ENCODE measurements at regions not wholly inside any gene's neighbourhood (a gene's known extent, or its start where the extent isn't known, plus 50 kb on each side); places are given as distances from the start of the nearest gene placed in this dataset.

DNA sequence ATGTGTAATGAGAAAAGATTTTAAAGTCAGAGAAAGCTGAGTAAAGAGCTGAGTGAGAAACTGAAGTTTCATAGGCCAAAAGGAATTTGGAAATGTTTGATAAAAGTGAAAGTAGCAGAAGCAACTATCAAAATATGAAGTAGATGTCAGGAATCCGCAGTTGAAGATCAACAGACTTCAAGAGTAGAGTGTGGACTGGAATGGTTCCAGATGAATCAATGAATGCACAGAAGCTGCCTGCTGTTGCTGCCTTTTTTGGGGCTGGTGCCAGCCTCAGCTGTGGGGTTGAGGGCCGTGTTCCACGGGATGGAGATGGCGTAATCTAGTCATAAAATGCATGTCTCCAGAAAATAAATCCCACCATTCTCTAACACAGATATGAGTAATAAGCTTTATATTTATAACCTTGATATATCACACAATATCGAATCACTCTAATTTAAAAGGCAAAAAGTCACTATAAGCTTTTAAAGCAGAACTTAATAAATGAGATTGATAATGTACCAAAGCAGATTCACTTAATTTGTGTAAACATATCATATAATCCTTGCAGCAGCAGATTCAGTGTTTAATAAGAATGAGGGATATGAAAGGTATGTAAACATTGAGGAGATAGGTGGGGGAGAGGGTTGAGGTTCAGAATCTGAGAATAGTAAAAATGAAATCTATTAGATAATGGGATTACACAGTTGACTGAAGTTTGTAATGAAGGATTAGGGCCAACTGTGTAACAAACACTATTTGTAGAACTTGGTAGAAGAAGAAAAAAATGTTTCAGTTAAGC, 652.3 kb upstream of the FTMT start:
- Histone ChIP-seq H3K27me3 (replicated peaks) (no peaks in the 10 kb centered on the region), H3K4me1 (replicated peaks) (no peaks in the 10 kb centered on the region), H3K4me3 (no peak overlapping the region), H3K9me3 (replicated peaks) (no peaks in the 10 kb centered on the region), H3K27ac (no peak overlapping the region), H3K36me3 (no peaks in the 10 kb centered on the region)
- no peak for DNase-seq (ENCODE audit: low read depth in 1 of 2, low spot score in 2 of 2)

DNA sequence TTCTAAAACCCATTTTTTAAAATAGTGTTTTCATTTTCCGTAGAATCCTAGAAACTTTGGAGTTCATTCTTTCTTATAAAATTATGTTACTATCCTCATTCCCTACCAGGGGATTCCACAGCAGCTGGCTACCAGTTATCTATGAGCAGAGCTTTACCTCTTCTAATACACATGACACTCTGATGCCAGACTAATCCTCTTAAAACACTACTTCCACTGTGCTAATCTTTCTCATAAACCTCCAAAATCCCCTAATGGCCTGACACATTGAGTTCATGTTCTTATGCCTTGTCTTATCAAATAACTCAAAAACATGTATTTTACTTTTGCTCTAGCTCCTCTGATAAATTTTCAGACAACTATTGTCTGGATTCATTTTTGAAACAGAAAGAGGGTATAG, 633.6 kb upstream of the FTMT start:
- no peaks in the 10 kb centered on the region for H3K9me3 ChIP-seq (replicated peaks)
- no peaks in the 10 kb centered on the region for H3K4me1 ChIP-seq (replicated peaks)
- H3K36me3 ChIP-seq = no peaks in the 10 kb centered on the region
- H3K27ac ChIP-seq = no peak overlapping the region
- H3K4me3 ChIP-seq = no peak overlapping the region
- DNase-seq (ENCODE audit: low read depth in 1 of 2, low spot score in 2 of 2) = no peak
- no peaks in the 10 kb centered on the region for H3K27me3 ChIP-seq (replicated peaks)

DNA sequence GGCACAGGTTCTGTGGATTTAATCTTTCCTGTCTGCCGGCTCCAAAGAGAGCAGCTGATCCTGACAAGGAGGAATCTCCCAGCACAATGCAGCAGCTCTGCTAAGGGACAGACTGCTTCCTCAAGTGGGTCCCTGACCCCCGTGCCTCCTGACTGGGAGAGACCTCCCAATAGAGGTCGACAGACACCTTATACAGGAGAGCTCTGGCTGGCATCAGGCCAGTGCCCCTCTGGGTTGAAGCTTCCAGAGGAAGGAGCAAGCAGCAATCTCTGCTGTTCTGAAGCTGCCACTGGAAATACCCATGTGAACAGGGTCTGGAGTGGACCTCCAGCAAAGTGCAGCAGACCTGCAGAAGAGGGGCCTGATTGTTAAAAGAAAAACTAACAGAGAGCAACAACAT, 630.2 kb upstream of the FTMT start:
- Histone ChIP-seq H3K27me3 (replicated peaks) (no peaks in the 10 kb centered on the region), H3K36me3 (no peaks in the 10 kb centered on the region), H3K4me3 (no peak overlapping the region), H3K4me1 (replicated peaks) (no peaks in the 10 kb centered on the region), H3K27ac (no peak overlapping the region), H3K9me3 (replicated peaks) (no peaks in the 10 kb centered on the region; the same call in 1 of the 2 replicates)
- DNase-seq (ENCODE audit: low read depth in 1 of 2, low spot score in 2 of 2) = no peak

DNA sequence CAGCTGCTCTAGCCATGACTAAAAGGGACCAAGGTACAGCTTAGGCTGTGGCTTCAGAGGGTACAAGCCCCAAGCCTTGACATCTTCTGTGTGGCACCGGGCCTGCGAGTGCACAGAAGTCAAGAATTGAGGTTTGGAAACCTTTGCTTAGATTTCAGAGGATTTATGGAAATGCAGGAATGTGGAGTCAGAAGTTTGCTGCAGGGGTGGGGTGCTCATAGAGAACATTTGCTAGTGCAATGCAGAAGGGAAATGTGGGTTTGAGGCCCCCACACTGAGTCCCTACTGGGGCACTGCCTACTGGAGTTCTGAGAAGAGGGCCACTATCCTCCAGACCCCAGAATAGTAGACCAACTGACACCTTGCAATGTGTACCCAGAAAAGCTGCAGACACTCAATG, 624.9 kb upstream of the FTMT start:
- Histone ChIP-seq H3K27ac (no peak overlapping the region), H3K36me3 (no peaks in the 10 kb centered on the region), H3K4me1 (replicated peaks) (no peaks in the 10 kb centered on the region), H3K4me3 (no peak overlapping the region), H3K9me3 (replicated peaks) (no peaks in the 10 kb centered on the region; the same call in none of the 2 replicates), H3K27me3 (replicated peaks) (no peaks in the 10 kb centered on the region)
- DNase-seq (ENCODE audit: low read depth in 1 of 2, low spot score in 2 of 2) = no peak

DNA sequence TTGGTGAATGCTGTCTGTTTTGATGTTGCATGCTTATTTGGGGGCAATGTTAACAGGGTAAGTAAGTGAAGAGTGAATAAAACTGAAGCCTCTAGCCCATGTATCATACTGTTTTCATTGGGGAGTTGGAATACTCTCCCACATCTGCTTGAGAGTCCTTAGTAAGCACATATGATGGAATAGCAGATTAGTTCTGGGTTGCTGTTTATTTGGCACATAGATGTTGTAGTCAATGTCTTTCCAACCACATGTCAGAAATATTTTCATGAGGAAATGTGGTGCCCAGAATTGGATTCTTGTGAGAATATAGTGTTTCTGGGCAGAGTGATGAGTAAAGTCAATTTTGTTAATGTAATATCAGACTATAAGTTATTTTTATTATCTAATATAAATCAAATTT, 611.7 kb upstream of the FTMT start:
- Histone ChIP-seq H3K4me1 (replicated peaks) (no peaks in the 10 kb centered on the region), H3K27ac (no peak overlapping the region), H3K27me3 (replicated peaks) (no peaks in the 10 kb centered on the region), H3K36me3 (no peaks in the 10 kb centered on the region), H3K4me3 (no peak overlapping the region), H3K9me3 (replicated peaks) (no peaks in the 10 kb centered on the region)
- no peak for DNase-seq (ENCODE audit: low read depth in 1 of 2, low spot score in 2 of 2)

DNA sequence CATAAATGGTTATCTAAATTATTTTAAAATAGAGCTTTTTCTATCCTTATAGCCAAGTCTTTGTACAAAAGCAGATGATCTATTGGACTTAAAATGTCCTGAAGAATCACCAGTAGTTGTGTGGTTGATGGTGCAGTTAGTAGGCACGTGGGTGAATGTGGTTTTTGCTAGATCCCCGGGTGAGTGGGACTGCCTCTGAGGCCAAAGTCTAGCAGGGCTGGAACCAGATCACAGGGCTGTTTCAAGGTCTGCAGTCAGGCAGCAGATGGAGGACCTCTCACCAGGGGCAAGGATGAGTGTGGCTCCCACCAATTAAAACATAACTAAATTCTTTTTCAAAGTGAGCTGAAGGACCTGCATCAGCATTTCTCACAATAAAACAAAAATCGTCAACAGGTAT, 604.7 kb upstream of the FTMT start:
- Histone ChIP-seq H3K9me3 (replicated peaks) (no peaks in the 10 kb centered on the region), H3K27ac (no peak overlapping the region), H3K27me3 (replicated peaks) (no peaks in the 10 kb centered on the region), H3K36me3 (no peaks in the 10 kb centered on the region), H3K4me3 (no peak overlapping the region), H3K4me1 (replicated peaks) (no peaks in the 10 kb centered on the region)
- DNase-seq (ENCODE audit: low read depth in 1 of 2, low spot score in 2 of 2) = no peak

DNA sequence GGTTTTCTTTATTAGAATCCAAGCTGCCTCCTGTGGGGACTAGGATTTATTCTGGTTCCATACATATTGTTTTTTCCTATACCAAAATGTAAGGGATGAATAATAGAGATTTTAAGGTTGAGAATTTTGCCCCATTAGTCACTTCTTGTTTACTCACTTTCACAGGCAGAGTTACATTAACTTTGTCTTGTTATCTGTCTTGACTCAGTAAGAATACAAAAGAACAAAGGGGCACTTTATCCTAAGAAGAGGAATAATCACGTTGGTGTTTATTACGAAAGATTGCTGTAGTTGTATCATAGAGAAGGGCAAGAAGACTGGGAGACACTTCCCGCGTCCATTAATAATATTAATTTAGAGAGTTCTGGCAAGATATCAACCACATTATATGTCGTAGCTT, 599.7 kb upstream of the FTMT start:
- Histone ChIP-seq H3K36me3 (no peaks in the 10 kb centered on the region), H3K4me1 (replicated peaks) (no peaks in the 10 kb centered on the region), H3K27ac (no peak overlapping the region), H3K4me3 (no peak overlapping the region), H3K27me3 (replicated peaks) (no peaks in the 10 kb centered on the region), H3K9me3 (replicated peaks) (no peaks in the 10 kb centered on the region)
- DNase-seq (ENCODE audit: low read depth in 1 of 2, low spot score in 2 of 2) = peak in 1 of 2 experiments; percentile 44

DNA sequence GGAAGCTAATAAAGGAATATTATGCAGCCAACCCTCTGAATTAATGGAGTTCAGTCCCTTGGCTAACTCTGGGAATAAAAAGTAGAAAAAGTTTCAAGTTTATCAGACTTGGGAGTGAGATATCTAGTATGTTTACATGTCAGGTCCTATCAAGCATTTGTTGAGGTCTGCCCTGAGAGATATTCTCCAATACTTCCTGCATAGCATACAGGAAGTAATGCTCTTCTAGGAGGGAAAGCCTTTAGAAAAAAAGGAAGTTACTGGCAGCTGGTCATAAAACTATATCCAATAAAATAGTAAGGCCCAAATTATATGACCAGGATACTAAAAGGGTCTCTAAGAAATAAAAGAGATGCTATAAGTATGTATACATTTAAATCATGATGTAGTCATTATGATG, 594.1 kb upstream of the FTMT start:
- Histone ChIP-seq H3K9me3 (replicated peaks) (no peaks in the 10 kb centered on the region), H3K27ac (no peak overlapping the region), H3K27me3 (replicated peaks) (no peaks in the 10 kb centered on the region), H3K36me3 (no peaks in the 10 kb centered on the region), H3K4me1 (replicated peaks) (no peaks in the 10 kb centered on the region), H3K4me3 (no peak overlapping the region)
- DNase-seq (ENCODE audit: low read depth in 1 of 2, low spot score in 2 of 2) = no peak

DNA sequence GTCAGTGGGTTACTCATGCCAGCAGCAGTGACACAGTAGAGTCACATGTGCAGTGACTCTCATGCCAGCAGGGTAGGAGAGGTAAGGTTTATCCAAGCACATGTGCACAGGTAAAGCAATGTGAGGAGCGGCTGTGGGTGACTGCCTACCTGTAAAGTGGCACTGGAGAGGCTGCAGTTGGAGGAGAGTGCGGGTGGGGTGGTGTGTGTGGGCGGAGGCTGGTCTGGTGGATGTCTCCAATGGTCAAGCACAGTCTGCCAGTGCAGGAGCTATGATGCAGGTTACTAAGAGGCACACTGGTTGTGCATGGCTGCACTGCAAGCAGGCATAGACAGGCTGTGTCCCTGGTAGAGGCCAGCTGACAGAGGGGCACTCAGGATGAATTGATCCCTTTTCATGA, 588.2 kb upstream of the FTMT start:
- Histone ChIP-seq H3K4me3 (no peak overlapping the region), H3K27me3 (replicated peaks) (no peaks in the 10 kb centered on the region), H3K9me3 (replicated peaks) (no peaks in the 10 kb centered on the region), H3K27ac (no peak overlapping the region), H3K4me1 (replicated peaks) (no peaks in the 10 kb centered on the region), H3K36me3 (no peaks in the 10 kb centered on the region)
- DNase-seq (ENCODE audit: low read depth in 1 of 2, low spot score in 2 of 2) = no peak

DNA sequence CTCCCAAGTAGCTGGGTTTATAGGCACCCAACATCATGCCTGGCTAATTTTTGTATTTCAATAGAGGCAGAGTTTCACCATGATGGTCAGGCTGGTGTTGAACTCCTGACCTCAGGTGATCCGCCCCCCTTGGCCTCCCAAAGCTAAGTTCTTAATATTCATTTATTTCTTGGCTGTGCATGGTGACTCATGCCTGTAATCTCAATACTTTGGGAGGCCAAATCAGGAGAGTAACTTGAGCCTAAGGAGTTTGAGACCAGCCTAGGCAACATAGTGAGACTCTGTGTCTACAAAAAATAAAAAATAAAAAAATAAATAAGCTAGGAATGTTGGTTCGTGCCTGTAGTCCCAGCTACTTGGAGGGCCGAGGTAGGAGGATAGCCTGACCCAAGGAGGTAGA, 587.1 kb upstream of the FTMT start:
- Histone ChIP-seq H3K4me1 (replicated peaks) (no peaks in the 10 kb centered on the region), H3K36me3 (no peaks in the 10 kb centered on the region), H3K4me3 (no peak overlapping the region), H3K27ac (no peak overlapping the region), H3K27me3 (replicated peaks) (no peaks in the 10 kb centered on the region), H3K9me3 (replicated peaks) (no peaks in the 10 kb centered on the region)
- no peak for DNase-seq (ENCODE audit: low read depth in 1 of 2, low spot score in 2 of 2)

DNA sequence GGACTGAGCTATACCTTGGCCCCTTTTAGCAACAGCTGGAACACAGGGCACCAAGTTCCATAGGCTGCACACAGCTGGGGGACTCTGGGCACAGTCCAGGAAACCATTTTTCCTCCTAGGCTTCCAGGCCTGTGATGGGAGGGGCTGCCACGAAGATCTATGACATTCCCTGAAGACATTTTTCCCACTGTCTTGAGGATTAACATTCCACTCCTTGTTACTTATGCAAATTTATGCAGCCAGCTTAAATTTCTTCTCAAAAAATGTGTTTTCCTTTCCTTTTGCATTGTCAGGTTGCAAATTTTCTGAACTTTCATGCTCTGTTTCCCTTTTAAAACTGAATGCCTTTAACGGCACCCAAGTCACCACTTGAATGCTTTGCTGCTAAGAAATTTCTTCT, 580.1 kb upstream of the FTMT start:
- no peak for DNase-seq (ENCODE audit: low read depth in 1 of 2, low spot score in 2 of 2)
- no peaks in the 10 kb centered on the region for H3K27me3 ChIP-seq (replicated peaks)
- no peak overlapping the region for H3K27ac ChIP-seq
- H3K4me1 ChIP-seq (replicated peaks) = peaks cover 15% of the 10 kb centered on the region
- no peaks in the 10 kb centered on the region for H3K36me3 ChIP-seq
- no peak overlapping the region for H3K4me3 ChIP-seq
- H3K9me3 ChIP-seq (replicated peaks) = no peaks in the 10 kb centered on the region

DNA sequence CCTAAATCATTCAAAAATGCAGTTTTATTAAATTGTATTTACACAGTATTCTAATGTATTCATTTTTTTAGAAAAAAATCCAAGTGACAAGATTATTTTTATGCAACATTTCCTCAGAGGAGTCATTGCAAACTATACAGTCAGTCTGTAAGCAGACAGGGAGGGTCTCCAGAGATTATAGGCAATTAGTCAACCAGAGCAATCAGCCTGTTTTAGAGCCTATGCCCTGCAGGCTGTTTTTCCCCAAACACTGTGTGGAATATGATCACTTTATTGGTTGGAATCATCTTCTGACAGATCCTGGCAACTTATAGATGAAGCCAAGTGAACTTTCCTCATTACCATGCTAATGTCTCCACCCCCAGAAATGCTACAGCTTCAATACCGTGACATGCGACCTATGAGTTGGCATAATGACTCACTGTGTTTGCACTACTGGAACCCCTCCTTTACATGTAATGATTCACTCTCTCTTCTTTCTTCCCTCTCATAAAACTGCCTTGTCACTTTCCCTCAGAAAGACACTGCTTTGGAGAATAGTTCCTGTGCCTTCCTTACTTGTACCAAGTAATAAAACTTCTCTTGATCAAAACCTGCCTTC, 577.7 kb upstream of the FTMT start:
- peak; percentile 72 to 84 for DNase-seq (ENCODE audit: low read depth in 1 of 2, low spot score in 2 of 2)
- peaks cover 15% of the 10 kb centered on the region for H3K4me1 ChIP-seq (replicated peaks)
- H3K9me3 ChIP-seq (replicated peaks) = no peaks in the 10 kb centered on the region
- H3K27me3 ChIP-seq (replicated peaks) = no peaks in the 10 kb centered on the region
- no peaks in the 10 kb centered on the region for H3K36me3 ChIP-seq
- H3K4me3 ChIP-seq = no peak overlapping the region
- peak overlapping the region; percentile 80 for H3K27ac ChIP-seq

DNA sequence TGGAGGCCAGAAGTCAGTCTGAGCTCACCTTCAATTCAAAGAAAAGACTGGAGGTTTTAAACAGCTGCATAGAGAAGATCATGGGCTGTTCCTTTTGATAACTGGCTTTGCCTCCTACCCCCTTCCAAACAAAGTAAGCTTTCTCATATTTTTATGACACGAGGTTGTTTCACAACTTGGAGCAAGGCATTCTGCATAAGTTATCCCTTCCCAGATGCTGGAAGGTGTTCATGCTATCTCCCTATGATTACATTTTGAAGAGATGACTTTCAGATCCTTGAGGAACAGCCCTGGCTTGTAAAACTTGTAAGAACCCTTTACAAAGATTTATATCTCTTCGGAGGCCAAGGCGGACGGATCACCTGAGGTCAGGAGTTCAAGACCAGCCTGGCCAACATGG, 571.9 kb upstream of the FTMT start:
- no peaks in the 10 kb centered on the region for H3K27me3 ChIP-seq (replicated peaks)
- peaks cover 1% of the 10 kb centered on the region for H3K4me1 ChIP-seq (replicated peaks)
- H3K27ac ChIP-seq = no peak overlapping the region
- DNase-seq (ENCODE audit: low read depth in 1 of 2, low spot score in 2 of 2) = no peak
- no peaks in the 10 kb centered on the region for H3K36me3 ChIP-seq
- no peak overlapping the region for H3K4me3 ChIP-seq
- no peaks in the 10 kb centered on the region for H3K9me3 ChIP-seq (replicated peaks)

DNA sequence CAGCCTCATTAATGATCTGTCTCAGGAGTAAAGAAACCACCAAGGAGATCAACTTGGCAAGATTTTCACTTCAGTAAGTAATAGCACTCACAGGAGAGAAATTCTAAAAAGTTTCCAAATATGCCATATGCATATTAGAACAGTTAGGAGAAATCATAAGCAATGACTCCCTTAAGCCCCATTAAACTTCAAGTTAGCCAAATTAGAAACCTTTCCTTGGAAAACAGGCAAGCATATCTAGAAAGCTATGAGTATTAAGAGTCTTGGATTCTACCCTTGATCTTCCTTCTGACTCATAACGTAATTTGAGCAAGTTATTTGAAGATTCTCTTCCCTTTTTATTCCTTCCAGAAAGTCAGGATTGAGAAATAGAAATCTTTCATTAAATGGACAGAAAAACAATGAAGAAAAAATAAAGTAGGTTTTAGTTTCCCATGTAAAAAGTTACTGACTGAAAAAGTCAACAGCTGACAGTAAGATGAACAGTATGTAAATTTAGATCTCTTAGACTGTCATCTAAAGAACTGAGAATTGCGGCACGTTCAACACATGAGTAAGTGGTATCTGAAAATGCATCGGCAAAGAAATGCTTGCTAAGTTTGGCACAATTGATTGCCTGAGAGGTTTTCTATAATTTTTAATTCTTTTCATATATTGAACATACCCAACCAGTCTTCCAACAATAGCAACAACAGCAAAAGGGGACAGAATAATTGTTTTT, 565.7 kb upstream of the FTMT start:
- H3K27ac ChIP-seq = no peak overlapping the region
- no peaks in the 10 kb centered on the region for H3K36me3 ChIP-seq
- no peaks in the 10 kb centered on the region for H3K9me3 ChIP-seq (replicated peaks)
- H3K4me3 ChIP-seq = no peak overlapping the region
- H3K27me3 ChIP-seq (replicated peaks) = no peaks in the 10 kb centered on the region; the same call in 1 of the 2 replicates
- no peaks in the 10 kb centered on the region for H3K4me1 ChIP-seq (replicated peaks)
- no peak for DNase-seq (ENCODE audit: low read depth in 1 of 2, low spot score in 2 of 2)
